ENCODE measurements at regions not wholly inside any gene's neighbourhood (a gene's known extent, or its start where the extent isn't known, plus 50 kb on each side); places are given as distances from the start of the nearest gene placed in this dataset.

GRCh38 chr5:174550026-174550425 lies 174.4 kb upstream of the MSX2 start:
- DNase-seq (no peak), ATAC-seq (ENCODE audit: insufficient read depth, low FRiP score) (no peak)
- Histone ChIP-seq H3K27ac (ENCODE audit: low read depth in 1 of 2, low read length in 1 of 2) (no peak overlapping the region), H3K27me3 (ENCODE audit: control insufficient read depth in 3 of 3, insufficient read depth in 3 of 3, low read length in 2 of 3) (no peaks in the 10 kb centered on the region), H3K9ac (ENCODE audit: insufficient read depth in 1 of 2, low read length in 2 of 2) (no peak overlapping the region), H3K36me3 (ENCODE audit: control insufficient read depth in 4 of 4, insufficient read depth in 4 of 4, low read length in 4 of 4) (no peaks in the 10 kb centered on the region), H3K4me3 (no peak overlapping the region), H3K4me1 (ENCODE audit: control insufficient read depth in 5 of 5, insufficient read depth in 5 of 5, low read length in 5 of 5) (peaks cover 0 to 5% (median 0%) of the 10 kb centered on the region in 5 donors), H3K9me3 (ENCODE audit: control insufficient read depth in 4 of 4, insufficient read depth in 3 of 4, low read length in 3 of 4) (no peaks in the 10 kb centered on the region)
- WGBS, 2 donors = 82 to 94% methylated on average over 6 of the region's 6 CpGs
- no peak for TF ChIP-seq CTCF (IDR thresholded peaks at IDR 0.05; ENCODE audit: control extremely low read depth, extremely low read depth)

- H3K9ac ChIP-seq (ENCODE audit: insufficient read depth in 1 of 2, low read length in 2 of 2) = no peak overlapping the region
- no peak overlapping the region for H3K27ac ChIP-seq (ENCODE audit: low read depth in 1 of 2, low read length in 1 of 2)
- peaks cover 0 to 5% (median 0%) of the 10 kb centered on the region in 5 donors for H3K4me1 ChIP-seq (ENCODE audit: control insufficient read depth in 5 of 5, insufficient read depth in 5 of 5, low read length in 5 of 5)
- no peak for DNase-seq
- no peaks in the 10 kb centered on the region for H3K9me3 ChIP-seq (ENCODE audit: control insufficient read depth in 4 of 4, insufficient read depth in 3 of 4, low read length in 3 of 4)
- TF ChIP-seq CTCF (IDR thresholded peaks at IDR 0.05; ENCODE audit: control extremely low read depth, extremely low read depth) = no peak
- WGBS, 2 donors = 80 to 84% methylated on average over 8 of the region's 8 CpGs
- no peaks in the 10 kb centered on the region for H3K27me3 ChIP-seq (ENCODE audit: control insufficient read depth in 3 of 3, insufficient read depth in 3 of 3, low read length in 2 of 3)
- no peaks in the 10 kb centered on the region for H3K36me3 ChIP-seq (ENCODE audit: control insufficient read depth in 4 of 4, insufficient read depth in 4 of 4, low read length in 4 of 4)
- no peak for ATAC-seq (ENCODE audit: insufficient read depth, low FRiP score)
- H3K4me3 ChIP-seq = no peak overlapping the region
These were observed 172.0 kb upstream of the MSX2 start for GRCh38 chr5:174552428-174552827.

GRCh38 chr5:174553556-174553955 lies 170.8 kb upstream of the MSX2 start:
- DNase-seq (no peak), ATAC-seq (ENCODE audit: insufficient read depth, low FRiP score) (no peak)
- 78 to 84% methylated on average over 12 of the region's 12 CpGs for WGBS, 2 donors

More at GRCh38 chr5:174553556-174553955, 170.8 kb upstream of the MSX2 start:
- H3K27ac ChIP-seq (ENCODE audit: low read depth in 1 of 2, low read length in 1 of 2) = no peak overlapping the region
- no peak overlapping the region for H3K9ac ChIP-seq (ENCODE audit: insufficient read depth in 1 of 2, low read length in 2 of 2)
- H3K4me1 ChIP-seq (ENCODE audit: control insufficient read depth in 5 of 5, insufficient read depth in 5 of 5, low read length in 5 of 5) = no peaks in the 10 kb centered on the region
- no peak overlapping the region for H3K4me3 ChIP-seq
- H3K27me3 ChIP-seq (ENCODE audit: control insufficient read depth in 3 of 3, insufficient read depth in 3 of 3, low read length in 2 of 3) = peaks cover 0 to 3% (median 0%) of the 10 kb centered on the region in 3 donors
- no peak for TF ChIP-seq CTCF (IDR thresholded peaks at IDR 0.05; ENCODE audit: control extremely low read depth, extremely low read depth)
- H3K9me3 ChIP-seq (ENCODE audit: control insufficient read depth in 4 of 4, insufficient read depth in 3 of 4, low read length in 3 of 4) = no peaks in the 10 kb centered on the region
- H3K36me3 ChIP-seq (ENCODE audit: control insufficient read depth in 4 of 4, insufficient read depth in 4 of 4, low read length in 4 of 4) = no peaks in the 10 kb centered on the region
